Adrenal gland (tissue), 9 donors: ENCODE measurements at regions not wholly inside any gene's neighbourhood (a gene's known extent, or its start where the extent isn't known, plus 50 kb on each side); places are given as distances from the start of the nearest gene placed in this dataset.

Experiments
- DNase-seq, 7 donors: peaks; one replicate each; pipeline ENCODE4 v3.0.0-alpha.2; 2019 to 2020
- H3K27ac ChIP-seq, 5 donors: fragments of 200-600 bp; sonication (generic) in 4 of 5; 1 replicate in 3 of 5; 2 replicates in 2 of 5; pipeline versions ENCODE4 v1.5.1 to v1.8.0; 2016 to 2020; ENCODE audit warnings: mild to moderate bottlenecking in 1 of 5
- H3K27me3 ChIP-seq: fragments of 200-600 bp; 2 replicates; pipeline ENCODE4 v1.8.0; 2021
- H3K36me3 ChIP-seq, 2 donors: fragments of 200-600 bp; replicated peaks in 1 of 2; 1 replicate in 1 of 2; 2 replicates in 1 of 2; pipeline versions ENCODE4 v1.5.1 to v1.8.0; 2018 to 2022
- H3K4me1 ChIP-seq, 2 donors: fragments of 200-600 bp; replicated peaks in 1 of 2; 1 replicate in 1 of 2; 2 replicates in 1 of 2; pipeline versions ENCODE4 v1.5.1 to v1.8.0; 2018 to 2021
- H3K4me3 ChIP-seq, 4 donors: fragments of 200-600 bp; sonication (generic) in 3 of 4; one replicate each; pipeline ENCODE4 v1.5.1; 2016 to 2018
- H3K9me3 ChIP-seq, 3 donors: fragments of 200-600 bp; sonication (generic) in 1 of 3; replicated peaks in 1 of 3; 1 replicate in 2 of 3; 2 replicates in 1 of 3; pipeline versions ENCODE4 v1.5.1 to v1.8.0; 2016 to 2021
- POLR2A ChIP-seq, 2 donors: fragments of 450-650 bp; IDR thresholded peaks; one replicate each; pipeline ENCODE4 v1.6.1; 2017; ENCODE audit warnings: antibody characterized with exemption in 2 of 2, mild to moderate bottlenecking in 2 of 2, moderate library complexity in 1 of 2
- WGBS, 4 donors: extraction: QIAGEN DNeasy Blood & Tissue Kit in 2 of 4; methylation state at CpG; one replicate each; pipeline versions ENCODE4 v1.1.5 to v1.1.7; 2013 to 2017; 5-methylcytosine and 5-hydroxymethylcytosine counted together
- intact Hi-C, 2 donors: fragments of 100-400 bp; cut with DNase I; formaldehyde crosslinking; loops; one replicate each; pipeline versions ENCODE4 v1.14.1 to v1.15.0; 2022 to 2023
- TF ChIP-seq, protein P1 (sequence below), 6 experiments: fragments of 450-650 bp in 4 of 6; fragments of 200-600 bp in 2 of 6; sonication (generic) in 1 of 6; IDR thresholded peaks; 1 replicate in 5 of 6; 2 replicates in 1 of 6; pipeline versions ENCODE4 v1.5.1 to v1.8.0; 2016 to 2021; ENCODE audit warnings: antibody characterized with exemption in 6 of 6, mild to moderate bottlenecking in 2 of 6, moderate library complexity in 1 of 6
- donor health status: healthy with polysubstance abuse.
- donor health status: Bipolar disorder and iron deficiency.
- donor health status: DM: yes; HTN: yes; CAD: no.
- donor health status: DM: no; HTN: no; CAD: no.
- donor health status: DM: no; HTN: no; CAD: no.

DNA sequence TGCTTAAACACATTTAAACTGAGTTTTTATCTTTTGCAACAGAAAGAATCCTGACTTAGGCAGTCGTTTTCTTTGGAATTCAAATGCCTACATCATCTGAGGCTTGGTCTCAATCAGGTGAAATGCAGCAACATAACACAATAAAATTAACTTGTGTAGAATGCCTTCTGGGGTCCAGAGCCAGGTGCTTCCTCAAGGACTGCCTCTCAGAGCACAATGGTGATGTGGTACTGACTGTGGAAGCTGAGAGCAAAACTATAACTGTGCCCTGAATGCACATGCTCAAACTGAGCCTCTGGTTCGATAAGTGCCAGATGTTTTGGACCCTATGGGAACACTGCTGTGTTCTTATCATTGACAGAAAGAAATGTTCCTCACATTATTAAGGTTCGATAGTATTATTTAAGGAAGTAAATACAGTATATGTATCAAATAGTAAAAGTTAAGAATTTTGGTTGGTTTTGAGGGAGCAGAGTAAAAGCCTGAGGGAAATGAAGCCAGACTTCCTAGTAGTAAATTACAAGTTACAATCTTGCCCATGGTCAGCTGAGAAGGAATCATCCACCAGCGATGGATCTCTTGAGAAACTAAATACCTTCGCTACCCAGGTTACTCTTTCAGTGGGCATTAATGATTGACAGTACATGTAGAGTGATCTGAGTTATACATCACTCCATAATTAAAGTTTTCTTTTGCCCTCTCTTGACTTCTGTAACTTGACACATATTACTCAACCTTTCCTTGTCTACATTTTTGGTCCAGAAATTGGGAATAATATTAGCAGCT lies 122.9 kb upstream of the ATP2B1 start:
- intact Hi-C loops: no loop called here
- 73 to 75% (median 74%) methylated on average over 5 of the region's 5 CpGs for WGBS, 4 donors
- Histone ChIP-seq H3K27ac (no peak overlapping the region), H3K4me3 (no peak overlapping the region), H3K36me3 (no peaks in the 10 kb centered on the region), H3K27me3 (no peaks in the 10 kb centered on the region), H3K4me1 (no peaks in the 10 kb centered on the region), H3K9me3 (no peaks in the 10 kb centered on the region)
- TF ChIP-seq, protein P1, sequence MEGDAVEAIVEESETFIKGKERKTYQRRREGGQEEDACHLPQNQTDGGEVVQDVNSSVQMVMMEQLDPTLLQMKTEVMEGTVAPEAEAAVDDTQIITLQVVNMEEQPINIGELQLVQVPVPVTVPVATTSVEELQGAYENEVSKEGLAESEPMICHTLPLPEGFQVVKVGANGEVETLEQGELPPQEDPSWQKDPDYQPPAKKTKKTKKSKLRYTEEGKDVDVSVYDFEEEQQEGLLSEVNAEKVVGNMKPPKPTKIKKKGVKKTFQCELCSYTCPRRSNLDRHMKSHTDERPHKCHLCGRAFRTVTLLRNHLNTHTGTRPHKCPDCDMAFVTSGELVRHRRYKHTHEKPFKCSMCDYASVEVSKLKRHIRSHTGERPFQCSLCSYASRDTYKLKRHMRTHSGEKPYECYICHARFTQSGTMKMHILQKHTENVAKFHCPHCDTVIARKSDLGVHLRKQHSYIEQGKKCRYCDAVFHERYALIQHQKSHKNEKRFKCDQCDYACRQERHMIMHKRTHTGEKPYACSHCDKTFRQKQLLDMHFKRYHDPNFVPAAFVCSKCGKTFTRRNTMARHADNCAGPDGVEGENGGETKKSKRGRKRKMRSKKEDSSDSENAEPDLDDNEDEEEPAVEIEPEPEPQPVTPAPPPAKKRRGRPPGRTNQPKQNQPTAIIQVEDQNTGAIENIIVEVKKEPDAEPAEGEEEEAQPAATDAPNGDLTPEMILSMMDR (IDR thresholded peaks at IDR 0.05): no peak
- no peak for TF ChIP-seq POLR2A (IDR thresholded peaks at IDR 0.05)
- no peak for DNase-seq

DNA sequence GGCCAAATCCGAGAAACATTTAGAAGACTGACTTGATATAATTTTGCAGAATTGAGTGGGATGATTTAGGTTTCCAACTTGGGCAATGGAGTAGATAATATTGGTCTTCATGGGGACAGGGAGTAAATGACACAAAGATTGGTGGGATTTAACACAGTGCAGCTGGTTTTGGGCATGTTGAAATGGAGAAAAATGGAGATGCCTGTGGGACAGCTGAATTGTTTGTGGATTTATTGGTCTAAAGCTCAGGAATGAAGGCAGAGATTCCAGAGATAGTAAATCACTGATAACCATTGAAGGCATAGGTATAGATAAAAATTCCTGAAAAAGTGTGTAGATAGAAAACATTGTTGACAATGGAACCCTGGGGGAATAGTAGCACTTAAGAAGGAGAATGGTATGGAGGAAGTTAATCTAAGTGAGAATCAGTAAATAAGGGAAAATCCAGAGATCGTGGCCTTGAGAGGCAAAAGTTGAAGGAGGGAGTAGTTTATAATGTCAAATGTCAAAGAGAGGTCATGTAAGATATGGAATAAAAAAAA lies 120.9 kb upstream of the ATP2B1 start:
- H3K27ac ChIP-seq: no peak overlapping the region
- H3K27me3 ChIP-seq: no peaks in the 10 kb centered on the region
- no peaks in the 10 kb centered on the region for H3K4me1 ChIP-seq
- H3K9me3 ChIP-seq: no peaks in the 10 kb centered on the region
- 63 to 71% (median 66%) methylated on average over 2 of the region's 2 CpGs for whole genome bisulfite sequencing, 4 donors
- intact Hi-C loops: no loop called here
- TF ChIP-seq, protein P1 (IDR thresholded peaks at IDR 0.05): no peak
- no peak for TF ChIP-seq POLR2A (IDR thresholded peaks at IDR 0.05)
- no peak overlapping the region for H3K4me3 ChIP-seq
- H3K36me3 ChIP-seq: no peaks in the 10 kb centered on the region
- DNase-seq: no peak

DNA sequence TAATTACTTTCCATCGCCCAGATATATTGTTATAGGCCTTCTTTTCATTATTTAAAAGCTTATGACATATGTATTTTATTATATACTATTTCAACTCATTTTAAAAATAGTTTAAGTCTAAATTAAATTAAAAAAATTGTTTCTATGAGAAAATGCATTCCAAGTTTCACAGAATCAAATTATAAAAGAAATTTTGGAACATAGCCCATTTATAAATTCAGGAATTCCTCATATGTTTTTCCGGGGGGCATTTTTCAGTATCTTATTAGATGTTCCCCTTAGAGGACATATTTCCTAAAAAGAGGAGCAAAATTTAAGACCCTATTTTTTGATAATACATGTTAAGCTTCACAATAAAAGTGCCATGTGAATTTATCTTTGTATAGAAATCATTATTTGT lies 119.9 kb upstream of the ATP2B1 start:
- H3K27ac ChIP-seq: no peak overlapping the region
- DNase-seq: no peak
- intact Hi-C loops: no loop called here
- H3K4me1 ChIP-seq: no peaks in the 10 kb centered on the region
- H3K4me3 ChIP-seq: no peak overlapping the region
- WGBS, 4 donors: 79 to 91% (median 86%) methylated on average over 2 of the region's 2 CpGs
- H3K36me3 ChIP-seq: no peaks in the 10 kb centered on the region
- no peak for TF ChIP-seq POLR2A (IDR thresholded peaks at IDR 0.05)
- TF ChIP-seq, protein P1 (IDR thresholded peaks at IDR 0.05): no peak
- H3K9me3 ChIP-seq: no peaks in the 10 kb centered on the region
- no peaks in the 10 kb centered on the region for H3K27me3 ChIP-seq

DNA sequence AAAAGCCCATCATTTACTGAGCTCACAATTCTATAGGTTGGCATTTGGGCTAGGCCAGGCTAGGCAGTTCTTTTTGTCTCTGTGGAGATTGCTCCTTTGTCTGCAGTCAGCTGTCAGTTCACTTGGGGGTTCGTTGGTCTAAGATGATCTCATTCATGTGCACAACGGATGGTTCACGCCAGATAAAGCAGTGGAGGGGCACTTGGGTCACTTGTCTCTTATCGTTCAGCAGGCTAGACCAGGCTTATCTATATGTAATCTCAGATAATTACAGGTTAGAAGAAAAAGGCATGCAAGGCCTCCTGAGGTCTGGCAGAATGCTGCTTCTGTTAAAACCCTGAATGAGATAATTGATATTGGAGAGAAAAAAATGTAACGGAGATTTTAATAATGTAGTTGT lies 119.0 kb upstream of the ATP2B1 start:
- Histone ChIP-seq H3K36me3 (no peaks in the 10 kb centered on the region), H3K9me3 (no peaks in the 10 kb centered on the region), H3K27ac (no peak overlapping the region), H3K27me3 (no peaks in the 10 kb centered on the region), H3K4me3 (no peak overlapping the region), H3K4me1 (no peaks in the 10 kb centered on the region)
- TF ChIP-seq POLR2A (IDR thresholded peaks at IDR 0.05): no peak
- TF ChIP-seq, protein P1 (IDR thresholded peaks at IDR 0.05): no peak
- DNase-seq: no peak
- intact Hi-C loops: no loop called here
- 64 to 73% (median 69%) methylated on average over 5 of the region's 5 CpGs for WGBS, 4 donors
